Right ventricle myocardium inferior (tissue), 1 donor: ENCODE measurements at regions not wholly inside any gene's neighbourhood (a gene's known extent, or its start where the extent isn't known, plus 50 kb on each side); places are given as distances from the start of the nearest gene placed in this dataset.
"Not testable (repeated sequence)": the region's sequence is repeated elsewhere in the genome, so short reads cannot be mapped to it uniquely, and the experiment has no call there.

ENCODE experiments used
- ATAC-seq: fragments of 200-7000 bp; cut with Tn5 transposase; one replicate; pipeline ENCODE4 v1.9.1; 2020; ENCODE audit warnings: mild to moderate bottlenecking, moderate library complexity
- DNase-seq: peaks from one replicate; pipeline ENCODE4 v3.0.0; 2021; ENCODE audit errors: missing footprints
- intact Hi-C: fragments of 100-400 bp; cut with DNase I; formaldehyde crosslinking; loops from one replicate; pipeline ENCODE4 v1.11.0; 2022
- donor health status: DM: no; HTN: yes; CAD: no; lungs with severe emphysema.

DNA sequence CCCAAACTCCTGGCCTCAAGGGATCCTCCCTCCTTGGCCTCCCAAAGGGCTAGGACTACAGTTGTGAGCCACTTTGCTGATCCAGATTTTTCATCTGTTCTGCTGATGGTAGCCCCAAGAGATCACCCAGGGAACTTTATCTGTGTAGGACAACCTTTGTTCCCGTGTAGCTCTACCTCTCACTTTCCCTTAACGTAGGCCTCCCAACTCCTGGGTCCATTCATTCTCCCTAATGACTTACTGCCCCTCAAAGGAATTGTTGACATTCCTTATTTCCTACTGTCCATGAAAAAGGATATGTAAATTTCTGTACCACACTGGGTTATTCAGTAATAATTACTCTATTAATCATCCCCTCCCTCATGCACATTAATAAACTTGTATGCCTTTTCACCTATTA is 51.0 kb upstream of the PHF24 start:
- DNase-seq (no peak), ATAC-seq (no peak)
- intact Hi-C loops: no loop called here

DNA sequence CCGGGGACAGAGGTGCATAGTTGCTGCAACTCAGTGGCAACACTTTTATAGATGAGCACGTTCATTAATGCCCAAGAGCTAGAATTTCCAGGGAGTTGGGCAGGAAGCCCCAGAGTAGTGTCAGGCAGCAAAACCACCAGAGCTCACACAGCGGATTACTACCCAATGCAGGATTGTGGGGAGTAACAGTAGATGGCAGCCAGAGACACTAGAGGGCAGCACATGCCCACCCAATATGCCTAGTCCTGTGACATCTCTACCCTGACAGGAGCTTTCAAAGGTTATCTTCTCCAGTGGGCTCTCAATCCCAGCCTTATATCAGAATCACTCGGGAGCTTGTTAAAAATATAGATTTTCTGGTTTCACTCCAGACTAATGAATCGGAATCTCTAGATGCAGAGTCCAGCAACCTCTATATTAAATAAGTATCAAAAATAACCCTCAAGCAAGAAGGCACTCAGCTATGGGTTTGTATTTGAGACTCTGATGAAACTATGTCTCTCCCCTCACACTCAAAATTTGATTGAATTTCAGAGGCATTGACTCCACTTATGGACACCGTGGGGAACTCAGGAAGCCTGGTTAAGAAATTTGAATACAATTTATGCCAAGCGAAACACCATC is 58.4 kb upstream of the PHF24 start:
- peak; percentile 81 for DNase-seq
- peak; percentile 97 for ATAC-seq
- intact Hi-C loops: loop anchor here (1.0 to 5.0 kb wide), 4 partner anchors 85 to 578 kb away; partner anchors contain the start of gene PIGO

DNA sequence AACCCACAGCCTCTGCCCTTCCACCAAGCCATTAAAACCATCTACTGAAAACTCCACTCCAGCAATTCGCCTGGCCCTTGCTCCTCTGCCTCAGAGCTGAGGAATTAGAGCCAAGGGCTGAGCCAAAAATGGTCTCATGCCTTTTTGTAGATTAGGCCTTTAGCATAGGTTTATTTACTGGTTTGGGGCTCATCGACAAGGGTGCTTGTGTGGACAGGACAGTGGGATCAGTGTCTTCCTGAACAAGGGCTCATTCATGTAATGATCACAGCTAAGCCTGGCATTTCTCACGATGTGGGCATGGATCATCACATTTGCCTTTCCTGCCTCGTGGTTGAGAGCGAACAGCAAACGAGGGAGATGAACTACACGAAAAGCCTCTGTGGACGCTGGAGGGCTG is 59.2 kb upstream of the PHF24 start:
- intact Hi-C loops: loop anchor here (1.0 to 5.0 kb wide), 4 partner anchors 86 to 578 kb away; partner anchors contain the start of gene PIGO
- ATAC-seq (no peak), DNase-seq (no peak)

DNA sequence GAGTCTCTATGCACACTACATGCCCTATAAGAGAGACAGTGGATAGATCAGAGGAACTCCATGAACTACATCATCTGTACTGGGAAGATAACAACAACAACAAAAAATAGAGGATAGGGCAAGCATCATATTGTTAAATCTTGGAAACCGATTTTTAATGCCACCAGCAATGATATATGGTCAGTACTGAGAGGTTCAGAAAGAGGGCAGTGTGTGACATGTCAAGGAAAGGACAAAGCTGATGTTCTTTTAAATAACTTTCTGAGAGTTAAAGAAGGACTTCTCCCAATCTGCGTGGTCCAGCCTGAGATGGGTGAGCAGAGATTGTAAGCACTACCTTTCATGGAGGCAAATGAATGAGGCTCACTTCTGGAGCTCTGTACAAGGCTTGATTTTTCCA is 62.0 kb upstream of the PHF24 start:
- intact Hi-C loops: loop anchor here (5.0 kb wide), 2 partner anchors 201 to 581 kb away; partner anchors contain the start of gene PIGO
- DNase-seq (no peak), ATAC-seq (no peak)

DNA sequence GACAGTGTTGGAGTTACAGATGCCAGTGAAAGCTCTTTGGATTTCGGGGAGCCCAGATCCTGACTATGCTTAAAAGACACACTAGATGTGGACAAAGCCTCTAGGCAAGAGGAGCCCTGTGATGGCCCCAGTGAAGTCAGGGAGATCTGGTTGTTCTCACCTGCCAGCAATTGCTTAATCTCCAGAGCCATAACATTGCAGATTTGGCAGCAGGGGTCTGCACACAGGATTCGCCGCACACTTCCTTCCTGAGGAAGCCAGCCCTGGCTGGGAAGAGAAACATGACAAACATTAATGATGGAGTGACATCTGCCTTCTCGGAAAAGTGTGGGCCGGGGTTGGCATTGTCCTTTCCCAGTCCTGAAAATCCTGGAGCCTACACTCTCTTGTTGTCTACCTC is 65.2 kb upstream of the PHF24 start:
- intact Hi-C loops: no loop called here
- DNase-seq (no peak), ATAC-seq (no peak)

DNA sequence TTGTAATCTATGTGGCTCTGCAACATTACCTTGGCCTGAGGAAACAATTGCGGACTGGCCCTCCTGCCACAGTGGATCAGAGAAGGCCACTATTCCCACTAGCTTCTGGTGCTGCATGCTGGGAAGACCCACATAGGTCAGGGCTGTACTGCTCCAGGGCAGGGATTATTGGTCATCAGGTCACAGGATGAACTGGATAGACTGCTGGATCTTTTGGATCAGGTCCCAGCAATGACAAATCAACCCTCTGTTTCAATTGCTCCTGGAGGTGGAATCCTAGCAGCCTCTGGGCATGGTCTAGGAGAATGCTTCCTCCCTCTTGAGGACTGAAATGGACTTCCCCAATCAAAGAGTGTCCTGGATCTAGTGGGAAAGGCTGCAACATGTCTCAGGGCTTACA is 66.7 kb upstream of the PHF24 start:
- DNase-seq (no peak), ATAC-seq (no peak)
- intact Hi-C loops: no loop called here

DNA sequence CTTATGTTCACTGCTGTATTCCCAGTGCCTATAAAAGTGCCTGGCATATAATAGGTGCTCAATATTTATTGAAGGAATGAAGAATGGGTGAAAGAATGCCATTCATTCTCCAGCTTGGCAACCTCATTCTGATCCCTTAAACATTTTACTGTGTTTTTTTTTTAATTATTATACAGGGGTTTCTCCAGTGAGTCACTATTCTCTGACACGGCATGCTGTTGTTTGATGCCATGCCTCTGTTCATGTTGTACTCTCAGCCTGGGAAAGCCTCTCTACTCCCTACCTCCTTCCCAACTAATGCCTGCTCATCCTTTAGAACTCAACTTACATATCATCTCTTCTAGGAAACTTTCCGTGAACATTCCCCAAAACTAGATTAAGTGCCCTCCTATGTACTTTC is 70.2 kb upstream of the PHF24 start:
- no peak for DNase-seq
- no peak for ATAC-seq
- intact Hi-C loops: no loop called here

DNA sequence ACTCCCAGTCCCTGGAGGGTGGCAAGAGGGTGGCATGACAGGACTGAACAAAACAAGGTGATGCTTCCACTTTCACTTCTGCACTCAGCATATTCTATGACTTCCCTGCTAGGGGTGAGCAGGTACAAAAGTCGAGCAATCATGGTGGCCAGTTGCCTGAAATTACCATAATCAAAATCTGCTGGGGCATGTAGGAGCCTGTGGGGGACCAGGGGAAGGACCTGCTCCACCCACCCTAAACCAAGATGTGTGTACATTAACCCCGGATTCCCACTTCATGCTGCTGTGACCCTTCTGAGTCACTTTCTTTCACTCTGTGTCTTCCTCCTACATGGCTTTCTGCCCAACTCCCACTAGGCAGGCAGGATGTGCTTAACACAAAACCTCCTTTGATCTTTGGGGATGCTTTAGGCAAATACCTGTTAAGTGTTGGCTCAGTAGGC is 73.3 kb upstream of the PHF24 start:
- intact Hi-C loops: no loop called here
- ATAC-seq (no peak), DNase-seq (no peak)

DNA sequence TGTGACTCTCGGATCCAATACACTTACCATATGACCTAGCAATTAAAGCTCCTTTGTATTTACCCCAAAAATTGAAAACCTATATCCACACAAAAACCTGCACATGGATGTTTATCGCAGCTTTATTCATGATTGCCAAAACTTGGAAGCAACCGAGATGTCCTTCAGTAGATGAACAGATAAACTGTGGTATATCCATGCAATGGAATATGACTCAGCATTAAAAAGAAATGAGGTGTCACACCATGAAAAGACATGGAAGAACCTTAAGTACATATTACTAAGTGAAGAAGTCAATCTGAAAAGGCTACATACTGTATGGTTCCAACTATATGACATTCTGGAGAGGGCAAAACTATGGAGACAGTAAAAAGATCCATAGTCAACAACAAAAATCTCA is 82.0 kb upstream of the PHF24 start:
- ATAC-seq (no peak), DNase-seq (no peak)
- intact Hi-C loops: no loop called here

DNA sequence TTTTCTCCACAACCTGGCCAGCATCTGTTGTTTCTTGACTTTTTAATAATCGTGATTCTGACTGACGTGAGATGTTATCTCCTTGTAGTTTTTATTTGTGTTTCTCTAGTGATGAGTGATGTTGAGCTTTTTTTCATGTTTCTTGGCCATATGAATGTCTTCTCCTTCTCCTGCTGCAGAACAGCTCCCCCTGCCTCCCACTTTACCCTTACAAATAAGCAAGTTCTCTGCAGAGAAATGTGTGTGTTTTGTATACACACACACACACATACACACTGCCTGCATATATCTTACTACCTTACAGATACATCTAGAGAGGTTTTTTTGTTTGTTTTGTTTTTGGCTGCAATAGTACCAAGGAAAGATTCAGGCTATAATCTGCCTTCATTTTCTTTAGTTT is 88.7 kb upstream of the PHF24 start:
- no peak for DNase-seq
- intact Hi-C loops: no loop called here
- ATAC-seq: no peak

DNA sequence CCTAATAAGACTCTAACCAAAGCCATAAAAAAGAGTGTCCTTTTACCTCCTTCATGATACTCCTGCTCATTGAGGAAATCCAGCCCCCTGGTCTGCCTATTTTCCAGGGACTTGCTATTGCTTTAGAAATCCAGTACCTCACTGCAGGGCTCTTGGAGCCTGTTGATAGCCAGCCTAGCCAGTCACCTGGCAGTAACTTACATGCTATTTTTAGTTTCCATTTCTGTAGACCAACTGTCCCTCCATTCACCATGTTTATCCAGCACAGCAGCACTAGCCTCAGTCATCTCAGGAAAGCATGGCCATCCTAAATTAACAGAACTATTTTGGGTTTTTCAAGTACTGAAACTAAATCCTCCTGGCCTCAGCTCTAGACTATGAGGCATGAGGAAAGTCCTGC is 91.5 kb upstream of the PHF24 start:
- intact Hi-C loops: no loop called here

DNA sequence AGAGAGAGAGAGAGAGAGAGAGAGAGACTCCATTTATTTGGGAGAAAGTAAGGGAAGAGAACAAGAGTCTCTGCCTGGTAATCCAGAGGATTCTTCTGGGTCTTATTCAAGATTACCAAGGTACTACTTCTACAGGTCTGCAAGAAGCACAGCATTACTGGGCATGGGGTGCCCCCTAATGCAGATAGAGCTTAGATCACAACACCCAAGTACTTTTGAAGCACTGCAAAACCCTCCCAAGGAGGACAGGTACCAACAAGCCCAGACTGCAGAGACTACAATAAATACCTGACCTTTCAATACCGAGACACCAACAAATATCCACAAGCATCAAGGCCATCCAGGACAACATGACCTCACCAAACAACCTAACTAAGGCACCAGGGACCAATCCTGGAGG is 94.7 kb upstream of the PHF24 start:
- intact Hi-C loops: no loop called here
- no peak for ATAC-seq
- no peak for DNase-seq

More for the DNA sequence above, 91.5 kb upstream of the PHF24 start:
- DNase-seq (no peak), ATAC-seq (peak; percentile 81)

DNA sequence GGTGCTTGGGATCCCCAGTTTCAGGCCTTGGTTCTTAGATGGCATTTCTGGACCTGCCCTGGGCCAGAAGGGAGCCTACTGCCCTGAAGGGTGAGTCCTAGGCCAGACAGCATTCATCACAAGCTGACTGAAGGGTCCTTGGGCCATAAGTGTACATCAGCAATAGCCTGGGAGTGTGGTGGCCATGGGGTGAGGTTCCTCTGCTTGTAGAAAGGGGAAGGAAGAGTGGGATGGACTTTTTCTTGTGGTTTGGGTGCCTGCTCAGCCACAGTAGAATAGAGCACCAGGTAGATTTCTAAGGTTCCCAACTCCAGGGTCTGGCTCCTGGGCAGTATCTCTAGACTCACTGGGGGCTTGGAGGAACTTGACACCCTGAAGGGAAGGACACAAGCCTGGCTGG is 95.2 kb upstream of the PHF24 start:
- ATAC-seq: no peak
- no peak for DNase-seq
- intact Hi-C loops: no loop called here

DNA sequence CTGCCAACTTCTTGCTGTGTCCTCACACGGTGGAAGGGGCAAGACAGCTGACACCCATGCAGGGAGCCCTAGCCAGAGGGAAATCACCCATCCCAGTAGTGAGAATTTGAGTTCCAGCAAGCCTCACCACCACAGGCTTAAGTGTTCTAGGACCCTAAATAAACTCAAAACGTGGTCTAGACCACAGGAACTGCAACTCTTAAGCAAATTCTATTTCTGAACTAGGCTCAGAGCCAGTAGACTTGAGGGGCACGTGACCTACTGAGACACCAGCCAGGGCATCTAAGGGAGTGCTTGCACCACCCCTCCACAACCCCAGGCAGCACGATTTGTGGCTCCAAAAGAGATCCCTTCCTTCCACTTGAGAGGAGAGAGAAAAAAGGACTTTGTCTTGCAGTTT is 96.0 kb upstream of the PHF24 start:
- no peak for ATAC-seq
- intact Hi-C loops: no loop called here
- DNase-seq: no peak

DNA sequence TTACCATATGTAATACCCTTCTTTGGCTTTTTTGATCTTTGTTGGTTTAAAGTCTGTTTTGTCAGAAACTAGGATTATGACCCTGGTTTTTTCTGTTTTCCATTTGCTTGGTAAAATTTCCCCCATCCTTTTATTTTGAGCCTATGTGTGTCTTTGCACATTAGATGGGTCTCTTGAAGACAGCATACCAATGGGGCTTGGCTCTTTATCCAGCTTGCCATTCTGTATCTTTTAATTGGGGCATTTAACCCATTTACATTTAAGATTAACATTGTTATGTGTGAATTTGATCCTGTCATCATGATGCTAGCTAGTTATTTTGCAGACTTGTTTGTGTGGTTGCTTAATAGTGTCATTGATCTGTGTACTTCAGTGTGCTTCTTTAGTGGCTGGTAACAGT is 103.1 kb upstream of the PHF24 start:
- DNase-seq, intact Hi-C loops, ATAC-seq: not testable (repeated sequence)

DNA sequence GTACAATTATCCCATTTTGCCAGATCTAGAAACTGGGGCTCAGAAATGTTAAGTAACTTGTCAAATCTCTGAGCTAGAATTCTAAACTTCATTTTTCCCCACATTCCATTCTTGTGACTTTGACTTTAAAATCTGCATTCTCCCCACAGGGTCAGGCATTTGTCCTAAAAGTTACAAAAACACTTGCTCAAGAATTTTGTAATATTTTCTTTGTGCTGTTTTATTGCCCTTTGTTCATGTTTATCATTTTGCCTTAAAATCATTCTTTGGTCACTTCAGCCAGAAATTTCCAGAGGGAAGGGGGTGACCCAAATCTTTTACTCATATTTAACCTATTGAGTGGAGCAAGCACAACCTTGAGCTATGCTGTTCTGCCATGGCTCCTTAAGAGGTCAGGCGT is 120.1 kb upstream of the CCL21 start:
- no peak for ATAC-seq
- intact Hi-C loops: no loop called here
- DNase-seq: no peak

DNA sequence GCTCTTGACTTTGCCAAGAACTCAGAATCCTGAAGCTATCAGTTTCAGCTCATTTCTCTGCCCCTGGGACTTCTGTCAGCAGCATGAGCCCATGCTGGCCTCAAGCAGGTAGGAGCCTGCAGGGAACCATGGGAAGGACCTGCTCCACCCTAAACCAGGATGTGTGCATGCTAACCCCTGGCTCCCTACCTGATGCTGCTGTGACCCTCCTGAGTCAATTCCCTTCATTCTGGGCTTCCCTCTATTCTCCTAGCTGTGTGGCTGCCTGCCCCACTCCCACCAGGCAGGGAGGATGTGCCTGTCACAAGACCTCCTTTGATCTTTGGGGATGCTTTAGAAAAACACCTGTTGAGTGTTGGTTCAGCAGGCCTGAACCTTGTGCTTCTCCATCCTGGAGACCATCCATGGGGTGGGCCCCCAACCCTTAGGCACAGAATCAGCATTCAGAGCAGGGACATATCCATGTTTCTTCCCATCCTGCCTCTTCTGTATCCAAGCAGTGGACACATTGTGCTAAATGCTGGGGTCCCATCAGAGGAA is 117.1 kb upstream of the CCL21 start:
- intact Hi-C loops: no loop called here
- ATAC-seq (no peak), DNase-seq (no peak)

DNA sequence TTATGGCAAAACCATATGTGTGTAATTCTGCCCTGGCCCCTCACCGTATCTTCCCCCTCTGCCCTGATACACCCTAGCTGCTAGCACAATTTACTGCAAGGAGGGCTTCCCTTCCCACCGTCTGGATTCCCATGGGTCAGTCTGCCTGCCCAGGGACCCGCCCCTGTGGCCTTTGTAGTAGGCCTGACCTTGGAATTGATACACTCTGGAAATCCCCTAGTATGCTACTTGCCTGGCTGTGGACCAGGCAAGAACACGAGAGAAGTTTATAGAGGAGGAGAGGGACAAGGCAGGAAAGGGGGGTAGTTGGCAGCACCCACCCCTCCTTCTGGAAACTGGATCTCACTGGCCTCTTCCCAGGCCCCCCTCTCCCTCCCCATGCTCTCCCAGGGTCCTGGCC is 115.8 kb upstream of the CCL21 start:
- DNase-seq: no peak
- no peak for ATAC-seq
- intact Hi-C loops: no loop called here

DNA sequence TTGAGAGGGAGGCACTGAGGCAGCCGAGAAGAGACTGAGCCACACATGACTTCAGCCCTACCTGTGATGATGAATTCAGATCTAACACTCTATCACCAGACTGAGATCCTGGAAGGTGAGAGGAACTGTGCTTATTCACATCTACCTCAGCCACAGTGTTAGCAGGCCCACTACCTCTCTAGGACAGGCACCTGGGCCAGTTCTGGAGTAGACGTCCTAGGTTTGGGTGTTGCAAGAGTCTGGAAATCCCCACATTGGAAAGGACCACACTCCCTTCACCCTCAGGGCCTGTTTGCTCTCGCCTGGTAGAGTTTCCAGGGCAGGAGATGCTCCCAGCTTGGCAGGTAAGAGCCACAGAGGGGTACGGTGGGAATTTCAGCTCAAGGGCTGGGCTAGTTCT is 113.8 kb upstream of the CCL21 start:
- ATAC-seq (no peak), DNase-seq (no peak)
- intact Hi-C loops: no loop called here

DNA sequence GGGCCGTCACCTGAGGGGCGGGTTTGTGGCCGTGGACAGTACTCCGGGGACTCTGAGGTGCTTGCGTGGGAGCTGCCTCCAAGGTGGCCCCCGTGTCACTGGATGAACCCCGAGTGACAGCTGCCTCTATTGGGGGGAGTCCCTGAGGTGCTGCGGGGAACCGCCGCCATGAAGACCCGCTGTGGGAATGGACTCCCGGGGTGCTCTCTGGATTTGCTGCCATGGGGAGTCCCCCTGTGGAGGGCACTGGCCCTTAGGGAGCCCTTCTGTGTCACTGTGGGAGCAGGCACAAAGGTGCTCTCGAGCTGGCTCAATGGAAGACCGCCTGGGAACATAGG is 100.2 kb upstream of the CCL21 start:
- intact Hi-C loops: no loop called here
- DNase-seq (no peak), ATAC-seq (no peak)

DNA sequence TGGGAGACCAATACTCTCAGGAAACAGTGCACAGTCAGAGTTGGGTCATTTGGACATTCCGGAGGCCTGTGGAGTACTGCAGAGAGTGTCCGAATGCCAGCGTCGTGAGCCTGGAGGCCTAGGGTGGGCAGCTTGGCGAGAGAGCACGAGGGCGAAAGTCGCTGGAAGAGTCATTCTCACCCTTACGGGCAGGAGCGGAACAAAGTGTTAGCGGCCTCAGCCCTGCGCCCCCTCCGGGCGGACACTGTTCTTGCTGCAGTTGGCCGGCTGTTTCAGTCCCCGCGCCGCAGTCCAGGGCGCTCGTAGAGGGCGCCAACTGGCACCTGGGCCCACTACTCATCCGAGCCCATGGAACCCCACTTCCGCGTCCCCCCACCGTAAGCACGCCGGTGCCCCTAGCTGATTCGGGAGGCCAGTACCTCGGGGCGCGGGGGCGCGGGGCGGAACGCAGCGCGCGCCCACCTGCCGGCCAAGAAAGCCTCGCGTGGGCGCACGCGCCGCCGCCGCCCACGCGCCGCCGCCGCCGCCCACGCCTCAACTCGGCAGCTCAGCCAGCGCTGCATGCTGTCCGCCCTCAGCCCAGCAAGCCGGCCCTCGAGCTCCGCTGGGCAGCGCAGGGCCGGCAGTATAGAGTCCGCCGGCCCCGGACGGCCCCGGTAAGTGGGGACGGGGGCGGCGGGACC is 99.7 kb upstream of the CCL21 start:
- DNase-seq: no peak

More for the DNA sequence above, 99.7 kb upstream of the CCL21 start:
- intact Hi-C loops: no loop called here
- no peak for ATAC-seq
